ENCODE measurements at regions not wholly inside any gene's neighbourhood (a gene's known extent, or its start where the extent isn't known, plus 50 kb on each side); places are given as distances from the start of the nearest gene placed in this dataset.

DNA sequence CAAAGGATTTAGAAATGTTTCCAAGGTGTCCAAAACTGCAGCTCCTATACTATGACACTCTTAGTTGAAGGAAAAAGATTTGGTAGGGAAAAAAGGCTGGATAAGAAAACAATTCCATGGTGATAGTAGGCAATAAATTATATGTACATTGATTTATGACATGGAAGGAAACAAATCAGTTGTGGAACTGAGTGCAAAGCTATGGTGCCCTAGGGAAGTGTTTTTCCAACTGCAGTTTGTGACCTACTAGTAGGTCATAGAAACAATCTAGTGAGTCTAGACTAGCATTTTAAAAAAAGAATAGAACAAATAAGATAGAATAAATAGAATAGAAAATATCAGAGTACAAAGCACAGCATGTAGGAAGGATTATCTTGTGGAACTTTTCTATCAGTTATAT is 58.4 kb upstream of the TSPAN5 start:
- no peak for DNase-seq (ENCODE audit: low spot score)
- no peaks in the 10 kb centered on the region for H3K36me3 ChIP-seq
- H3K4me3 ChIP-seq = no peak overlapping the region
- H3K9me3 ChIP-seq = no peaks in the 10 kb centered on the region
- no peak overlapping the region for H3K27ac ChIP-seq
- H3K27me3 ChIP-seq (replicated peaks; ENCODE audit: insufficient read depth) = no peaks in the 10 kb centered on the region
- TF ChIP-seq POLR2AphosphoS5 (IDR thresholded peaks at IDR 0.05) (no peak), POLR2A (IDR thresholded peaks at IDR 0.05) (no peak)
- TF ChIP-seq, protein P1, sequence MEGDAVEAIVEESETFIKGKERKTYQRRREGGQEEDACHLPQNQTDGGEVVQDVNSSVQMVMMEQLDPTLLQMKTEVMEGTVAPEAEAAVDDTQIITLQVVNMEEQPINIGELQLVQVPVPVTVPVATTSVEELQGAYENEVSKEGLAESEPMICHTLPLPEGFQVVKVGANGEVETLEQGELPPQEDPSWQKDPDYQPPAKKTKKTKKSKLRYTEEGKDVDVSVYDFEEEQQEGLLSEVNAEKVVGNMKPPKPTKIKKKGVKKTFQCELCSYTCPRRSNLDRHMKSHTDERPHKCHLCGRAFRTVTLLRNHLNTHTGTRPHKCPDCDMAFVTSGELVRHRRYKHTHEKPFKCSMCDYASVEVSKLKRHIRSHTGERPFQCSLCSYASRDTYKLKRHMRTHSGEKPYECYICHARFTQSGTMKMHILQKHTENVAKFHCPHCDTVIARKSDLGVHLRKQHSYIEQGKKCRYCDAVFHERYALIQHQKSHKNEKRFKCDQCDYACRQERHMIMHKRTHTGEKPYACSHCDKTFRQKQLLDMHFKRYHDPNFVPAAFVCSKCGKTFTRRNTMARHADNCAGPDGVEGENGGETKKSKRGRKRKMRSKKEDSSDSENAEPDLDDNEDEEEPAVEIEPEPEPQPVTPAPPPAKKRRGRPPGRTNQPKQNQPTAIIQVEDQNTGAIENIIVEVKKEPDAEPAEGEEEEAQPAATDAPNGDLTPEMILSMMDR (IDR thresholded peaks at IDR 0.05) = no peak
- intact Hi-C loops (cut with DNase I) = no loop called here
- no peaks in the 10 kb centered on the region for H3K4me1 ChIP-seq (replicated peaks)

DNA sequence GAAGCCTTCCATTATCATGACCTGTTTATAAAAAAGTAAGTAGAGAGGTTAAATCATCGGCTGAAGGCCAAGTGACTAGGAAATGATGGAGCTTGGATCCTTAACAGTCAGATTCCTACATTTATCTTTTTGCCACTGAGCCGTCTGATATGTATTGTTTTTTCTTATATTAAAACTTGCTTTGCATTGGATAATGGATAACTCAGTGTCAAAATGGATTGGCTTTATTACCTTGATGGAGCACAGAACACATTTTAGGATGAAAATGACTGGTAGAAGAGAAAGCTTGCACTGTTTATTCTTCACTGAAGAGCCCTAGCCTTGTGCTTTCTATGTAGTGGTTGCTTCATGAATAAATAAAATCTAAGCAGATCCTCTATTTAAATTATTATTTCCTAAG is 54.2 kb upstream of the TSPAN5 start:
- no peak overlapping the region for H3K4me3 ChIP-seq
- no peaks in the 10 kb centered on the region for H3K27me3 ChIP-seq (replicated peaks; ENCODE audit: insufficient read depth)
- no peak for TF ChIP-seq POLR2A (IDR thresholded peaks at IDR 0.05)
- no peak for TF ChIP-seq POLR2AphosphoS5 (IDR thresholded peaks at IDR 0.05)
- TF ChIP-seq, protein P1 (IDR thresholded peaks at IDR 0.05) = no peak
- H3K36me3 ChIP-seq = no peaks in the 10 kb centered on the region
- intact Hi-C loops (cut with DNase I) = no loop called here
- no peaks in the 10 kb centered on the region for H3K4me1 ChIP-seq (replicated peaks)
- no peak overlapping the region for H3K27ac ChIP-seq
- no peak for DNase-seq (ENCODE audit: low spot score)
- no peaks in the 10 kb centered on the region for H3K9me3 ChIP-seq
- 91% methylated on average over 2 of the region's 2 CpGs for WGBS

DNA sequence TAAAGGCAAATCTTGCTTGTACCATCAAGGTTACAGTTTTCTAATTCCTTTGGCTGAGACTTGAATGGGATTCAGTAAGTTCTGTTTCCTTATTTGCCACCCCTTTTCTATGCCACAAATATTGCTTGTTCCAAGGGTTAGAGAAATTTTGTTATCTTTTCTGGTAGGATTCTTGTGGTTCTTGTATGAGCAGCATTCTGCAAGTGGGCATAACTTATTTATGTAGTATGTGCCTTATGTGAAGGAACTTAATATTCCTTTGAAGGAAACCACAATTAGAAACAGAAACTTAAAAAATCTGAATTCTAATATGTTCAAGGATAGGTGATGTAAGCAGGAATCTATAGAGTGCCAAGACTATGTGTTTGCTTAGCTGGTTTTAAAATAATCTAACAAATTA is 53.1 kb upstream of the TSPAN5 start:
- no peaks in the 10 kb centered on the region for H3K9me3 ChIP-seq
- DNase-seq (ENCODE audit: low spot score) = no peak
- H3K27me3 ChIP-seq (replicated peaks; ENCODE audit: insufficient read depth) = no peaks in the 10 kb centered on the region
- H3K4me1 ChIP-seq (replicated peaks) = no peaks in the 10 kb centered on the region
- no peak overlapping the region for H3K27ac ChIP-seq
- H3K4me3 ChIP-seq = no peak overlapping the region
- intact Hi-C loops (cut with DNase I) = no loop called here
- H3K36me3 ChIP-seq = no peaks in the 10 kb centered on the region
- TF ChIP-seq POLR2AphosphoS5 (IDR thresholded peaks at IDR 0.05) (no peak), POLR2A (IDR thresholded peaks at IDR 0.05) (no peak)
- TF ChIP-seq, protein P1 (IDR thresholded peaks at IDR 0.05) = no peak

- no peaks in the 10 kb centered on the region for H3K9me3 ChIP-seq
- H3K4me1 ChIP-seq (replicated peaks) = no peaks in the 10 kb centered on the region
- 53% methylated on average over 4 of the region's 4 CpGs for WGBS
- intact Hi-C loops (cut with DNase I) = no loop called here
- no peaks in the 10 kb centered on the region for H3K36me3 ChIP-seq
- H3K4me3 ChIP-seq = no peak overlapping the region
- TF ChIP-seq POLR2AphosphoS5 (IDR thresholded peaks at IDR 0.05) (no peak), POLR2A (IDR thresholded peaks at IDR 0.05) (no peak)
- TF ChIP-seq, protein P1 (IDR thresholded peaks at IDR 0.05) = no peak
- H3K27me3 ChIP-seq (replicated peaks; ENCODE audit: insufficient read depth) = no peaks in the 10 kb centered on the region
- DNase-seq (ENCODE audit: low spot score) = no peak
- H3K27ac ChIP-seq = no peak overlapping the region
Observed at GRCh38 chr4:98710831-98711230, 52.4 kb upstream of the TSPAN5 start.

Small RNA genes lying in the stretch of these regions (small RNA-seq; reads per million reads assigned to genes)
- gene AC114811.1 = 0 reads per million in 2 donors

Measured in prostate gland (tissue), 2 donors.